ENCODE measurements at regions not wholly inside any gene's neighbourhood (a gene's known extent, or its start where the extent isn't known, plus 50 kb on each side); places are given as distances from the start of the nearest gene placed in this dataset.

DNA sequence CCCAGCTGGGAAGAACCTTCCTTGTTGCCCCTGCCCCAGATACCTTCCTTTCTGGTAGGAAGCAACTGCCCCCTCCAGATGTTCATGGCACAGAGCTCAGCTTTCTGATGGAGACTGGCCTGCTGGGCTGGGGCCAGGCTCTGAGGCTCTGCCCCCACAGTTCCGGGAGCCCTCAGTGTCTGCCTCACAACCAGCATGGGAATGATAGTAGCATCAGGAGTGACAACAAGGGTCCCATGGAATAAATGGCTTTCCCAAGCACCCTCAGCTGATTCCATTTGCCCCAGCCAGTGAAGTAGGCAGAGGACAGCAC, 65.6 kb upstream of the IQSEC1 start:
- TF ChIP-seq POLR2AphosphoS5 (IDR thresholded peaks at IDR 0.05; ENCODE audit: low read depth) (no peak), EZH2 (IDR thresholded peaks at IDR 0.05; ENCODE audit: low read depth, unreplicated experiment) (no peak), JUNB (IDR thresholded peaks at IDR 0.05; ENCODE audit: unreplicated experiment) (no peak), CREB1 (CRISPR knock-in tag; IDR thresholded peaks at IDR 0.05; ENCODE audit: low read depth) (no peak), REST (IDR thresholded peaks at IDR 0.05; ENCODE audit: unreplicated experiment) (no peak), STAT1 (IDR thresholded peaks at IDR 0.05; ENCODE audit: unreplicated experiment) (no peak)
- TF ChIP-seq, protein P1, sequence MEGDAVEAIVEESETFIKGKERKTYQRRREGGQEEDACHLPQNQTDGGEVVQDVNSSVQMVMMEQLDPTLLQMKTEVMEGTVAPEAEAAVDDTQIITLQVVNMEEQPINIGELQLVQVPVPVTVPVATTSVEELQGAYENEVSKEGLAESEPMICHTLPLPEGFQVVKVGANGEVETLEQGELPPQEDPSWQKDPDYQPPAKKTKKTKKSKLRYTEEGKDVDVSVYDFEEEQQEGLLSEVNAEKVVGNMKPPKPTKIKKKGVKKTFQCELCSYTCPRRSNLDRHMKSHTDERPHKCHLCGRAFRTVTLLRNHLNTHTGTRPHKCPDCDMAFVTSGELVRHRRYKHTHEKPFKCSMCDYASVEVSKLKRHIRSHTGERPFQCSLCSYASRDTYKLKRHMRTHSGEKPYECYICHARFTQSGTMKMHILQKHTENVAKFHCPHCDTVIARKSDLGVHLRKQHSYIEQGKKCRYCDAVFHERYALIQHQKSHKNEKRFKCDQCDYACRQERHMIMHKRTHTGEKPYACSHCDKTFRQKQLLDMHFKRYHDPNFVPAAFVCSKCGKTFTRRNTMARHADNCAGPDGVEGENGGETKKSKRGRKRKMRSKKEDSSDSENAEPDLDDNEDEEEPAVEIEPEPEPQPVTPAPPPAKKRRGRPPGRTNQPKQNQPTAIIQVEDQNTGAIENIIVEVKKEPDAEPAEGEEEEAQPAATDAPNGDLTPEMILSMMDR (conservative IDR thresholded peaks at IDR 0.05; ENCODE audit: low read depth in 2 of 2) = no peak
